ENCODE measurements at regions not wholly inside any gene's neighbourhood (a gene's known extent, or its start where the extent isn't known, plus 50 kb on each side); places are given as distances from the start of the nearest gene placed in this dataset.

DNA sequence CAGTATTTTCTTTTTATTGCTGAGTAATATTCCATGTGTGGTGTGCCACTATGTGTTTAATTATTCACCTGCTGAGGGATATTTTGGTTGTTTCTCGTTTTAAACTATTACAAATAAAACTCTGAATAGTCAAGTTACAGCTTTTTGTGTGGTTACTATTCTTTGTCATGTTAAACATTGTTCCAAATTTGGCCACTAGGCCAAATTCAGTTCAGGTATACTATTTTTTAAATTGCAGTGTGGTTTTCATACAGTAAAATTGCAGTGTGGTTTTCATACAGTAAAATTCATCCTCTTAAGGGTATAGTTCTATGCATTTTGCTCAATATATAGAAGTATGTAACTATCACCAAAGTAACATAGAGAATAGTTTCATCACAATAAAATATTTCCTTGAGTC is 97.4 kb upstream of the FAM3C start:
- TF ChIP-seq, protein P1, sequence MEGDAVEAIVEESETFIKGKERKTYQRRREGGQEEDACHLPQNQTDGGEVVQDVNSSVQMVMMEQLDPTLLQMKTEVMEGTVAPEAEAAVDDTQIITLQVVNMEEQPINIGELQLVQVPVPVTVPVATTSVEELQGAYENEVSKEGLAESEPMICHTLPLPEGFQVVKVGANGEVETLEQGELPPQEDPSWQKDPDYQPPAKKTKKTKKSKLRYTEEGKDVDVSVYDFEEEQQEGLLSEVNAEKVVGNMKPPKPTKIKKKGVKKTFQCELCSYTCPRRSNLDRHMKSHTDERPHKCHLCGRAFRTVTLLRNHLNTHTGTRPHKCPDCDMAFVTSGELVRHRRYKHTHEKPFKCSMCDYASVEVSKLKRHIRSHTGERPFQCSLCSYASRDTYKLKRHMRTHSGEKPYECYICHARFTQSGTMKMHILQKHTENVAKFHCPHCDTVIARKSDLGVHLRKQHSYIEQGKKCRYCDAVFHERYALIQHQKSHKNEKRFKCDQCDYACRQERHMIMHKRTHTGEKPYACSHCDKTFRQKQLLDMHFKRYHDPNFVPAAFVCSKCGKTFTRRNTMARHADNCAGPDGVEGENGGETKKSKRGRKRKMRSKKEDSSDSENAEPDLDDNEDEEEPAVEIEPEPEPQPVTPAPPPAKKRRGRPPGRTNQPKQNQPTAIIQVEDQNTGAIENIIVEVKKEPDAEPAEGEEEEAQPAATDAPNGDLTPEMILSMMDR (IDR thresholded peaks at IDR 0.05 in 4 of 5, conservative IDR thresholded peaks at IDR 0.05 in 1 of 5), result no peak
- TF ChIP-seq POLR2A (IDR thresholded peaks at IDR 0.05), result no peak

Data from gastrocnemius medialis (tissue), 4 donors.